SK-N-SH (cell line): ENCODE measurements at regions not wholly inside any gene's neighbourhood (a gene's known extent, or its start where the extent isn't known, plus 50 kb on each side); places are given as distances from the start of the nearest gene placed in this dataset.

Source experiments
- CTCF ChIA-PET: fragments of 300-600, 350-600 bp; formaldehyde crosslinking; extraction: SDS; loops from one replicate; lab custom pipeline; 2021; lab: Yijun Ruan, JAX
- POLR2A ChIA-PET: fragments of 350-600 bp; sonication (Branson Sonifier 250); formaldehyde crosslinking; extraction: SDS; loops from one replicate; lab custom pipeline; 2020; ENCODE audit warnings: antibody characterized with exemption, inconsistent platforms; lab: Yijun Ruan, JAX
- DNase-seq: peaks from one replicate; pipeline ENCODE4 v3.0.0; 2012
- H2AFZ ChIP-seq: fragments of 200-600 bp; sonication (generic); 2 replicates; pipeline ENCODE4 v1.8.1; 2016; ENCODE audit warnings: antibody characterized with exemption, mild to moderate bottlenecking, low read depth
- H3F3A ChIP-seq: fragments of 200-600 bp; sonication (generic); replicated peaks from 2 replicates; pipeline ENCODE3; 2016; ENCODE audit warnings: antibody characterized with exemption, mild to moderate bottlenecking; ENCODE audit not compliant: insufficient read depth
- H3K27ac ChIP-seq, 2 experiments: fragments of 200-500 bp in 1 of 2; fragments of 200-600 bp in 1 of 2; sonication (Bioruptor generic) in 1 of 2; sonication (generic), shearing (Covaris generic) in 1 of 2; 2 replicates each; pipeline versions ENCODE4 v1.5.1 to v1.6.1; 2014 to 2016; ENCODE audit warnings: low read depth in 2 of 2, inconsistent platforms in 1 of 2, low read length in 1 of 2, mild to moderate bottlenecking in 1 of 2, mixed read lengths in 1 of 2
- H3K27me3 ChIP-seq: fragments of 200-600 bp; sonication (generic), shearing (Covaris generic); 2 replicates; pipeline ENCODE4 v1.6.1; 2016; ENCODE audit warnings: mixed run types; ENCODE audit not compliant: insufficient read depth
- H3K36me3 ChIP-seq, 2 experiments: fragments of 200-500 bp in 1 of 2; fragments of 200-600 bp in 1 of 2; sonication (Bioruptor generic) in 1 of 2; sonication (generic) in 1 of 2; replicated peaks in 1 of 2; 2 replicates each; pipeline versions ENCODE3 to v1.5.1; 2014 to 2016; ENCODE audit warnings: low read length in 1 of 2, mild to moderate bottlenecking in 1 of 2; ENCODE audit not compliant: insufficient read depth in 2 of 2, control insufficient read depth in 1 of 2
- H3K4me1 ChIP-seq, 2 experiments: fragments of 200-500 bp in 1 of 2; fragments of 200-600 bp in 1 of 2; sonication (Bioruptor generic) in 1 of 2; sonication (generic), shearing (Covaris generic) in 1 of 2; 2 replicates each; pipeline versions ENCODE4 v1.5.1 to v1.6.1; 2014 to 2016; ENCODE audit warnings: low read depth in 1 of 2, low read length in 1 of 2, mixed run types in 1 of 2; ENCODE audit not compliant: insufficient read depth in 2 of 2, control insufficient read depth in 1 of 2
- H3K4me2 ChIP-seq: fragments of 200-600 bp; sonication (generic), shearing (Covaris generic); 2 replicates; pipeline ENCODE4 v1.6.1; 2017; ENCODE audit warnings: mixed run types
- H3K4me3 ChIP-seq, 2 experiments: fragments of 200-500 bp in 1 of 2; fragments of 200-600 bp in 1 of 2; sonication (Bioruptor generic) in 1 of 2; sonication (generic), shearing (Covaris generic) in 1 of 2; 2 replicates each; pipeline versions ENCODE4 v1.5.1 to v1.8.1; 2014 to 2016; ENCODE audit warnings: low read depth in 2 of 2, inconsistent platforms in 1 of 2, low read length in 1 of 2, mild to moderate bottlenecking in 1 of 2, mixed read lengths in 1 of 2, moderate library complexity in 1 of 2
- H3K79me2 ChIP-seq: fragments of 200-600 bp; sonication (generic); 2 replicates; pipeline ENCODE4 v1.8.1; 2017; ENCODE audit warnings: mild to moderate bottlenecking; ENCODE audit not compliant: insufficient read depth
- H3K9ac ChIP-seq: fragments of 200-600 bp; sonication (generic); 2 replicates; pipeline ENCODE4 v1.6.1; 2017; ENCODE audit warnings: mixed run types
- H3K9me2 ChIP-seq: fragments of 200-600 bp; sonication (generic); 2 replicates; pipeline ENCODE4 v1.6.1; 2017; ENCODE audit warnings: mixed run types
- H3K9me3 ChIP-seq: fragments of 200-600 bp; sonication (generic); 2 replicates; pipeline ENCODE4 v1.6.1; 2017; ENCODE audit warnings: mixed run types, mild to moderate bottlenecking, moderate library complexity
- H4K20me1 ChIP-seq: fragments of 200-600 bp; sonication (generic); 2 replicates; pipeline ENCODE4 v1.6.1; 2017; ENCODE audit warnings: mild to moderate bottlenecking, mixed run types; ENCODE audit not compliant: insufficient read depth
- EZH2phosphoT487 ChIP-seq: fragments of 200-600 bp; sonication (generic); IDR thresholded peaks from 2 replicates; pipeline ENCODE4 v1.6.1; 2017; ENCODE audit warnings: low read depth, mixed run types, mild to moderate bottlenecking, antibody characterized with exemption, moderate library complexity, borderline replicate concordance
- FOSL2 ChIP-seq: IDR thresholded peaks from 2 replicates; pipeline ENCODE4 v1.4.0; 2012; ENCODE audit warnings: low read depth, mild to moderate bottlenecking, moderate library complexity, borderline replicate concordance
- FOXJ3 ChIP-seq: sonication (generic); formaldehyde crosslinking; IDR thresholded peaks from 2 replicates; pipeline ENCODE4 v1.5.1; 2020; ENCODE audit warnings: mild to moderate bottlenecking, missing genetic modification reagents
- MAX ChIP-seq: IDR thresholded peaks from 2 replicates; pipeline ENCODE4 v1.4.0; 2012; ENCODE audit warnings: low read depth
- NFIC ChIP-seq: IDR thresholded peaks from 2 replicates; pipeline ENCODE4 v1.4.0; 2012; ENCODE audit warnings: borderline replicate concordance
- PBX3 ChIP-seq: IDR thresholded peaks from 2 replicates; pipeline ENCODE4; 2012
- RCOR1 ChIP-seq: fragments of 150-350 bp; IDR thresholded peaks from 2 replicates; pipeline ENCODE4 v1.6.1; 2017; ENCODE audit warnings: antibody characterized with exemption, low read length
- SIN3A ChIP-seq: IDR thresholded peaks from 2 replicates; pipeline ENCODE4 v1.6.1; 2012; ENCODE audit warnings: low read depth, mild to moderate bottlenecking, low read length, moderate library complexity, borderline replicate concordance
- TCF12 ChIP-seq: IDR thresholded peaks from 2 replicates; pipeline ENCODE4 v1.4.0; 2012
- TEAD4 ChIP-seq: IDR thresholded peaks from 2 replicates; pipeline ENCODE4 v1.4.0; 2012; ENCODE audit warnings: mild to moderate bottlenecking, borderline replicate concordance; ENCODE audit not compliant: insufficient read depth
- USF2 ChIP-seq: fragments of 150-350 bp; IDR thresholded peaks from 2 replicates; pipeline ENCODE4 v1.6.1; 2017; ENCODE audit warnings: antibody characterized with exemption, low read length, low read depth, borderline replicate concordance
- YY1 ChIP-seq: IDR thresholded peaks from 2 replicates; pipeline ENCODE4 v1.4.0; 2012; ENCODE audit warnings: low read depth, mild to moderate bottlenecking
- WGBS: methylation state at CpG from one replicate; pipeline ENCODE4 v1.1.6; 2017; ENCODE audit warnings: low lambda C conversion rate; 5-methylcytosine and 5-hydroxymethylcytosine counted together
- TF ChIP-seq, protein P1 (sequence below): fragments of 150-350 bp; IDR thresholded peaks from 2 replicates; pipeline ENCODE4 v1.6.1; 2016; ENCODE audit warnings: mild to moderate bottlenecking, low read depth, low read length

DNA sequence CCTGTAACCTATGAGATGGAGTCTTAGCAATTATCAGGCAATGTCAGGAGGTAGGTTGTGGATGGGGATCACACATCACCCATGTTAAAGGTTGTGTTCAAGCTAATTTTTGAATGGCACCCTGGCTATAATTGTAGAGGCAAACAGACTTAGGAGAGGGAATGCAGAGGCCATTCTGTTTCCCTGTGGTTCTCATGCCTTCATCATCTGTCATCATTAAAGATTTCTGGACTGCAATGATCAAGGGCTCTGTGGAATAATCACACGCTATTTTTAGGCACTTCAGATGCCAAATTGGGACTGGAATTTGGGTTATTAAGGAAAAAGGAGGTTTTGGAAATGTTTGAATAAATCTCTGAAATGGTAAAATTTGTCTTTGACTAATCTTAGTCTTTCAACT is 1065.4 kb downstream of the TAF11L14 start:
- CTCF ChIA-PET = interaction anchor here (1.0 to 3.3 kb wide), 11 partner anchors 9 to 1484 kb away, joined by 3 to 46 read pairs (median 7); no protein-coding TSS in a partner anchor

GRCh38 chr5:18702821-18703220 is 1068.6 kb downstream of the TAF11L14 start:
- Histone ChIP-seq H3K9ac (no peak overlapping the region), H3K9me2 (no peaks in the 10 kb centered on the region), H4K20me1 (no peaks in the 10 kb centered on the region), H2AFZ (no peak overlapping the region), H3K9me3 (no peaks in the 10 kb centered on the region), H3K4me3 (no peak overlapping the region), H3K27me3 (no peaks in the 10 kb centered on the region), H3K79me2 (no peaks in the 10 kb centered on the region), H3K27ac (no peak overlapping the region), H3F3A (no peaks in the 10 kb centered on the region), H3K36me3 (no peaks in the 10 kb centered on the region), H3K4me2 (no peak overlapping the region), H3K4me1 (peaks cover 0 to 3% of the 10 kb centered on the region in 2 experiments; a peak in 1 of 4 replicates)
- ChIA-PET POLR2A (no interaction called here), CTCF (interaction anchor here (1.9 kb wide), 1 partner anchor 237 kb away, joined by 20 read pairs; no protein-coding TSS in a partner anchor)
- no peak for DNase-seq
- WGBS = 11% methylated on average over 1 of the region's 1 CpG
- TF ChIP-seq PBX3 (no peak), YY1 (no peak), EZH2phosphoT487 (no peak), RCOR1 (no peak)

More for the DNA sequence above, 1065.4 kb downstream of the TAF11L14 start:
- no peak overlapping the region for H3K27ac ChIP-seq
- H3K9me3 ChIP-seq = no peaks in the 10 kb centered on the region
- no peaks in the 10 kb centered on the region for H3K27me3 ChIP-seq
- H3K9me2 ChIP-seq = no peaks in the 10 kb centered on the region
- no peaks in the 10 kb centered on the region for H3K79me2 ChIP-seq
- no peaks in the 10 kb centered on the region for H3K36me3 ChIP-seq
- no peaks in the 10 kb centered on the region for H3F3A ChIP-seq
- peaks cover 0 to 3% of the 10 kb centered on the region in 2 experiments; a peak in 1 of 4 replicates for H3K4me1 ChIP-seq
- no peaks in the 10 kb centered on the region for H4K20me1 ChIP-seq
- 9% methylated on average over 1 of the region's 1 CpG for WGBS
- TF ChIP-seq, protein P1, sequence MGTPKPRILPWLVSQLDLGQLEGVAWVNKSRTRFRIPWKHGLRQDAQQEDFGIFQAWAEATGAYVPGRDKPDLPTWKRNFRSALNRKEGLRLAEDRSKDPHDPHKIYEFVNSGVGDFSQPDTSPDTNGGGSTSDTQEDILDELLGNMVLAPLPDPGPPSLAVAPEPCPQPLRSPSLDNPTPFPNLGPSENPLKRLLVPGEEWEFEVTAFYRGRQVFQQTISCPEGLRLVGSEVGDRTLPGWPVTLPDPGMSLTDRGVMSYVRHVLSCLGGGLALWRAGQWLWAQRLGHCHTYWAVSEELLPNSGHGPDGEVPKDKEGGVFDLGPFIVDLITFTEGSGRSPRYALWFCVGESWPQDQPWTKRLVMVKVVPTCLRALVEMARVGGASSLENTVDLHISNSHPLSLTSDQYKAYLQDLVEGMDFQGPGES = no peak
- TF ChIP-seq EZH2phosphoT487 = no peak
- no peak for TF ChIP-seq NFIC
- TF ChIP-seq FOXJ3 (CRISPR knock-in tag) = no peak
- no peak for TF ChIP-seq FOSL2
- no peak for TF ChIP-seq SIN3A
- no peak for TF ChIP-seq TCF12
- TF ChIP-seq TEAD4 = no peak
- TF ChIP-seq YY1 = no peak
- no peak for TF ChIP-seq MAX
- no peak for TF ChIP-seq USF2
- no peak overlapping the region for H2AFZ ChIP-seq
- no peak overlapping the region for H3K4me2 ChIP-seq
- DNase-seq = no peak
- no peak overlapping the region for H3K9ac ChIP-seq
- POLR2A ChIA-PET = no interaction called here
- H3K4me3 ChIP-seq = no peak overlapping the region
